ENCODE measurements at regions not wholly inside any gene's neighbourhood (a gene's known extent, or its start where the extent isn't known, plus 50 kb on each side); places are given as distances from the start of the nearest gene placed in this dataset.

GRCh38 chr16:5649762-5650743 lies 552.5 kb upstream of the EEF2KMT start:
- Histone ChIP-seq H3K4me1 (ENCODE audit: low read length) (no peaks in the 10 kb centered on the region), H2AFZ (ENCODE audit: low read depth, low read length) (no peak overlapping the region)

GRCh38 chr16:5647051-5647450 lies 549.5 kb upstream of the EEF2KMT start:
- Histone ChIP-seq H3K36me3 (replicated peaks; ENCODE audit: low read depth, low read length) (no peaks in the 10 kb centered on the region), H4K20me1 (ENCODE audit: insufficient read depth, low read length) (no peaks in the 10 kb centered on the region), H3K27ac (ENCODE audit: low read length) (no peak overlapping the region), H2AFZ (ENCODE audit: low read depth, low read length) (no peak overlapping the region), H3K4me2 (ENCODE audit: low read length) (no peak overlapping the region), H3K4me3 (ENCODE audit: low read length) (no peak overlapping the region), H3K79me2 (ENCODE audit: low read length) (no peaks in the 10 kb centered on the region), H3K27me3 (ENCODE audit: low read depth, low read length) (no peaks in the 10 kb centered on the region), H3K9me3 (ENCODE audit: insufficient read depth, low read length) (no peaks in the 10 kb centered on the region), H3K9ac (ENCODE audit: low read length) (no peak overlapping the region), H3K4me1 (ENCODE audit: low read length) (no peaks in the 10 kb centered on the region)
- TF ChIP-seq EZH2phosphoT487 (IDR thresholded peaks at IDR 0.05; ENCODE audit: low read depth) (no peak), CTCF (IDR thresholded peaks at IDR 0.05; ENCODE audit: low read depth, low read length) (no peak)

More at GRCh38 chr16:5649762-5650743, 552.5 kb upstream of the EEF2KMT start:
- Histone ChIP-seq H3K79me2 (ENCODE audit: low read length) (no peaks in the 10 kb centered on the region), H3K4me3 (ENCODE audit: low read length) (no peak overlapping the region), H3K27ac (ENCODE audit: low read length) (no peak overlapping the region), H3K9me3 (ENCODE audit: insufficient read depth, low read length) (no peaks in the 10 kb centered on the region), H3K4me2 (ENCODE audit: low read length) (no peak overlapping the region), H3K36me3 (replicated peaks; ENCODE audit: low read depth, low read length) (no peaks in the 10 kb centered on the region), H4K20me1 (ENCODE audit: insufficient read depth, low read length) (no peaks in the 10 kb centered on the region), H3K27me3 (ENCODE audit: low read depth, low read length) (no peaks in the 10 kb centered on the region), H3K9ac (ENCODE audit: low read length) (no peak overlapping the region)
- no peak for TF ChIP-seq EZH2phosphoT487 (IDR thresholded peaks at IDR 0.05; ENCODE audit: low read depth)

DNA sequence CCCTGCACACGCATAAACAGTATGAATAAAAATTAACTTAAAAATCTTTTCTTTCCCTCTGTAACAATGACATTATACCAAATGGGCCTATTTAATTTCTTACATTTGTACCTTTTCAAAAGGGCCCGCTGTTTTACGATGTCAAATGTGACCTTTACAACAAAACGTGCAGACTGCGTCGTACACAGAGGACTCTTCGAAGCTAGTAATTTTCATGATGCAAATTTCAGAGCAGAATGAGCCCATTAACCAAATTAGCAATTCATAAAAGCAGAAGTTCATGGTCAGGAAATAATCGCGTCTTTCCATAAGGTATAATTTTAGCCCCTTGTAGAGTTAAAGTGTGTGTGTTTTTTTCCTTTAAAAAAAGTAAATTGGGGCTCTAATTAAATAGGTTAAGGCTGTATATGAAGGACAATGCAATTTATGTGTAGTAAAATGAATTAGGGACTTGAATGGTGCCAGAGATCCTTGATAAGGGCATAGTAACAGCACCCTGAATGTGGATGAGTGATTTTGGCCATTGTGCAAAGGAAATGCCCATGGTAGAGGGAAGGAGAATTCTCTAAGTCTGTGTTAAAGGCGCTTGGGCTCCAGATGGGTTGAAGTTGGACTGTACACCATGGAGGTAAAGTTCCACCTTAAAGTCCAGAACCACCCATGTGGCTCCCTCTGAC lies 546.4 kb upstream of the EEF2KMT start:
- no peak overlapping the region for H2AFZ ChIP-seq (ENCODE audit: low read depth, low read length)
- H3K9me3 ChIP-seq (ENCODE audit: insufficient read depth, low read length): no peaks in the 10 kb centered on the region
- H4K20me1 ChIP-seq (ENCODE audit: insufficient read depth, low read length): no peaks in the 10 kb centered on the region; the same call in 1 of the 2 replicates
- no peaks in the 10 kb centered on the region for H3K79me2 ChIP-seq (ENCODE audit: low read length)
- H3K27me3 ChIP-seq (ENCODE audit: low read depth, low read length): no peaks in the 10 kb centered on the region
- no peaks in the 10 kb centered on the region for H3K36me3 ChIP-seq (replicated peaks; ENCODE audit: low read depth, low read length)
- H3K4me2 ChIP-seq (ENCODE audit: low read length): no peak overlapping the region
- TF ChIP-seq CTCF (IDR thresholded peaks at IDR 0.05; ENCODE audit: low read depth, low read length): no peak
- TF ChIP-seq EZH2phosphoT487 (IDR thresholded peaks at IDR 0.05; ENCODE audit: low read depth): no peak
- H3K4me1 ChIP-seq (ENCODE audit: low read length): no peaks in the 10 kb centered on the region
- no peak overlapping the region for H3K4me3 ChIP-seq (ENCODE audit: low read length)
- no peak overlapping the region for H3K27ac ChIP-seq (ENCODE audit: low read length)
- no peak overlapping the region for H3K9ac ChIP-seq (ENCODE audit: low read length)

GRCh38 chr16:5642436-5642835 lies 544.8 kb upstream of the EEF2KMT start:
- no peaks in the 10 kb centered on the region; the same call in 1 of the 2 replicates for H4K20me1 ChIP-seq (ENCODE audit: insufficient read depth, low read length)
- H3K79me2 ChIP-seq (ENCODE audit: low read length): no peaks in the 10 kb centered on the region
- no peak overlapping the region for H3K27ac ChIP-seq (ENCODE audit: low read length)
- TF ChIP-seq CTCF (IDR thresholded peaks at IDR 0.05; ENCODE audit: low read depth, low read length) (no peak), EZH2phosphoT487 (IDR thresholded peaks at IDR 0.05; ENCODE audit: low read depth) (no peak)
- no peak overlapping the region for H3K4me2 ChIP-seq (ENCODE audit: low read length)
- no peaks in the 10 kb centered on the region for H3K9me3 ChIP-seq (ENCODE audit: insufficient read depth, low read length)
- no peaks in the 10 kb centered on the region for H3K4me1 ChIP-seq (ENCODE audit: low read length)
- H3K36me3 ChIP-seq (replicated peaks; ENCODE audit: low read depth, low read length): no peaks in the 10 kb centered on the region
- H2AFZ ChIP-seq (ENCODE audit: low read depth, low read length): no peak overlapping the region
- no peaks in the 10 kb centered on the region for H3K27me3 ChIP-seq (ENCODE audit: low read depth, low read length)
- no peak overlapping the region for H3K9ac ChIP-seq (ENCODE audit: low read length)
- H3K4me3 ChIP-seq (ENCODE audit: low read length): no peak overlapping the region
